Endothelial cell of umbilical vein (primary cell): ENCODE measurements at regions not wholly inside any gene's neighbourhood (a gene's known extent, or its start where the extent isn't known, plus 50 kb on each side); places are given as distances from the start of the nearest gene placed in this dataset.

Experiments
- BruUV-seq: library from RNA; stranded (reverse); fragments of 400-500 nt; replicated peaks from 2 replicates; lab custom pipeline; 2021; lab: Mats Ljungman, UMichigan
- CTCF ChIA-PET: fragments of 300-600, 350-600 bp; sonication (Branson Sonifier 250); formaldehyde crosslinking; loops from one replicate; lab custom pipeline; 2021; ENCODE audit warnings: antibody characterized with exemption, inconsistent platforms; lab: Charles Lee
- POLR2A ChIA-PET: fragments of 300-600, 350-600 bp; sonication (Branson Sonifier 250); formaldehyde crosslinking; loops from one replicate; lab custom pipeline; 2021; ENCODE audit warnings: antibody characterized with exemption, inconsistent platforms; lab: Charles Lee
- DNase-seq: peaks from one replicate; pipeline ENCODE4 v3.0.0-alpha.2; 2011; ENCODE audit warnings: low read depth, low spot score
- FAIRE-seq: peaks from 2 replicates; lab custom pipeline; 2011; peaks lifted over from hg19 to GRCh38; lab: Jason Lieb, UNC
- H2AFZ ChIP-seq: 2 replicates; pipeline ENCODE4 v1.6.0; 2012; ENCODE audit warnings: low read depth, low read length, control low read depth, inconsistent platforms
- H3K27ac ChIP-seq: 2 replicates; pipeline ENCODE4 v1.5.1; 2011; ENCODE audit warnings: low read depth, mild to moderate bottlenecking, control low read depth, low read length, moderate library complexity; ENCODE audit not compliant: insufficient read depth
- H3K27me3 ChIP-seq, 2 experiments: 2 replicates each; pipeline versions ENCODE4 v1.6.0 to v1.6.1; 2011; ENCODE audit warnings: low read length in 2 of 2, mixed read lengths in 1 of 2; ENCODE audit not compliant: control insufficient read depth in 2 of 2, insufficient read depth in 2 of 2
- H3K36me3 ChIP-seq, 2 experiments: 2 replicates in 1 of 2; 3 replicates in 1 of 2; pipeline ENCODE4 v1.5.1; 2011; ENCODE audit warnings: low read length in 2 of 2, mild to moderate bottlenecking in 1 of 2, moderate library complexity in 1 of 2; ENCODE audit not compliant: control insufficient read depth in 2 of 2, insufficient read depth in 2 of 2; ENCODE audit errors: extremely low read depth in 1 of 2
- H3K4me1 ChIP-seq: 3 replicates; pipeline ENCODE4 v1.5.1; 2011; ENCODE audit warnings: mild to moderate bottlenecking, low read length; ENCODE audit not compliant: control insufficient read depth, insufficient read depth; ENCODE audit errors: extremely low read depth
- H3K4me2 ChIP-seq: 2 replicates; pipeline ENCODE4 v1.6.1; 2011; ENCODE audit warnings: low read length, control low read depth, mixed read lengths; ENCODE audit not compliant: insufficient read depth
- H3K4me3 ChIP-seq, 3 experiments: fragments of 200-600 bp in 1 of 3; sonication (generic), shearing (Covaris generic) in 1 of 3; replicated peaks in 1 of 3; 2 replicates each; pipeline ENCODE4 v1.5.1; 2011 to 2016; ENCODE audit warnings: control low read depth in 3 of 3, low read length in 3 of 3, mild to moderate bottlenecking in 2 of 3, inconsistent platforms in 1 of 3, low read depth in 1 of 3, moderate library complexity in 1 of 3; ENCODE audit not compliant: insufficient read depth in 1 of 3
- H3K79me2 ChIP-seq: 2 replicates; pipeline ENCODE4 v1.6.0; 2012; ENCODE audit warnings: low read length, inconsistent platforms; ENCODE audit not compliant: control insufficient read depth, insufficient read depth
- H3K9ac ChIP-seq: replicated peaks from 2 replicates; pipeline ENCODE3; 2011; ENCODE audit warnings: low read length, control low read depth; ENCODE audit not compliant: insufficient read depth; ENCODE audit errors: extremely low read depth
- H3K9me1 ChIP-seq: replicated peaks from 3 replicates; pipeline ENCODE4 v1.6.0; 2011; ENCODE audit warnings: mild to moderate bottlenecking, low read length; ENCODE audit not compliant: control insufficient read depth, insufficient read depth; ENCODE audit errors: extremely low read depth
- H3K9me3 ChIP-seq: replicated peaks from 2 replicates; pipeline ENCODE4 v1.5.1; 2012; ENCODE audit warnings: low read length, inconsistent platforms; ENCODE audit not compliant: control insufficient read depth, insufficient read depth
- H4K20me1 ChIP-seq: replicated peaks from 2 replicates; pipeline ENCODE3; 2011; ENCODE audit warnings: mild to moderate bottlenecking, low read length; ENCODE audit not compliant: control insufficient read depth, insufficient read depth; ENCODE audit errors: extremely low read depth
- EZH2 ChIP-seq: IDR thresholded peaks from 2 replicates; pipeline ENCODE4 v1.6.1; 2012; ENCODE audit warnings: borderline replicate concordance, low read depth, mild to moderate bottlenecking, moderate library complexity, low read length, inconsistent platforms; ENCODE audit not compliant: severe bottlenecking
- FOS ChIP-seq: IDR thresholded peaks from 2 replicates; pipeline ENCODE4 v1.6.1; 2011; ENCODE audit warnings: mild to moderate bottlenecking, low read length, moderate library complexity, borderline replicate concordance; ENCODE audit not compliant: insufficient read depth
- GATA2 ChIP-seq: IDR thresholded peaks from 2 replicates; pipeline ENCODE4 v1.7.0; 2011; ENCODE audit warnings: low read depth, mild to moderate bottlenecking, moderate library complexity, mixed read lengths, low read length; ENCODE audit not compliant: insufficient read length, insufficient read depth
- JUN ChIP-seq: IDR thresholded peaks from 2 replicates; pipeline ENCODE4 v1.6.1; 2011; ENCODE audit warnings: borderline replicate concordance, low read depth; ENCODE audit not compliant: insufficient read length, insufficient read depth
- MYC ChIP-seq: IDR thresholded peaks from one replicate; pipeline ENCODE4 v1.6.1; 2011; ENCODE audit warnings: mild to moderate bottlenecking, low read depth, low read length
- POLR2A ChIP-seq: IDR thresholded peaks from 2 replicates; pipeline ENCODE4 v1.6.1; 2012; ENCODE audit warnings: low read depth, mild to moderate bottlenecking, control low read depth, low read length
- POLR2AphosphoS5 ChIP-seq: IDR thresholded peaks from 2 replicates; pipeline ENCODE4 v1.6.1; 2012; ENCODE audit warnings: low read depth, mild to moderate bottlenecking, control low read depth, low read length, moderate library complexity; ENCODE audit not compliant: insufficient read depth
- dilution Hi-C: fragments of 300-500 bp; cut with MboI; formaldehyde crosslinking; loops from one replicate; pipeline ENCODE4 v1.15.0; 2019; ENCODE audit warnings: low sequenced_read_pairs; ENCODE audit not compliant: extremely low pct_ligation_motif_present
- intact Hi-C: fragments of 100-400 bp; cut with micrococcal nuclease; formaldehyde crosslinking; loops from one replicate; pipeline ENCODE4 v1.10.0; 2022
- TF ChIP-seq, protein P1 (sequence below): IDR thresholded peaks from 2 replicates; pipeline ENCODE4 v1.6.1; 2011; ENCODE audit not compliant: insufficient read depth, insufficient read length
- TF ChIP-seq, protein P2 (sequence below), 2 donors: IDR thresholded peaks; 1 replicate in 1 of 2; 2 replicates in 1 of 2; pipeline ENCODE4 v1.5.1; 2011; ENCODE audit warnings: low read length in 2 of 2, mild to moderate bottlenecking in 2 of 2, moderate library complexity in 2 of 2, control low read depth in 1 of 2, inconsistent platforms in 1 of 2, low read depth in 1 of 2; ENCODE audit not compliant: insufficient read depth in 1 of 2; ENCODE audit errors: extremely low read depth in 1 of 2

DNA sequence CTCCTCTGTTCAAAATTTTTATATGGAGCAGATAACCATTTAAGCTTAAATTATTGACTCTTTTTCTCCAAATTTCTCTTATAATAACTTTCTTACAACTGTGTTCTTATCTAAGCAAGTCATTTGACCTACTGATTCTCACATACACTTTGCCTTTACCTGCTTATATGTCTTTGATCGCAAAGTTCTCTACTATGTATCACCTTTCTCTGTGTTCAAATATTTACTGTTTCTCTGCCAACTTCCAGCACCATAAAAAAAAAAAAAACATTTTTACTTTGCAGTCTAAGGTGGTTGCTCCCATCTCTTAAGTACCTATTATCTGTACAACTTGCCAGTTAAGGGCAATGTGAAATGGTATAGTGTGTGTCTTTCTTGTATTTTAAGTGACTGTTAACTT lies 100.8 kb upstream of the DPH6 start:
- Histone ChIP-seq H3K27ac (no peak overlapping the region), H3K27me3 (no peaks in the 10 kb centered on the region), H3K9ac (no peak overlapping the region), H4K20me1 (no peaks in the 10 kb centered on the region), H2AFZ (no peak overlapping the region), H3K9me3 (no peaks in the 10 kb centered on the region), H3K4me1 (no peaks in the 10 kb centered on the region), H3K36me3 (no peaks in the 10 kb centered on the region), H3K9me1 (no peaks in the 10 kb centered on the region), H3K4me2 (no peak overlapping the region), H3K79me2 (no peaks in the 10 kb centered on the region), H3K4me3 (no peak overlapping the region)
- no peak for FAIRE-seq
- DNase-seq = no peak
- intact Hi-C loops (no loop called here), dilution Hi-C loops (no loop called here)
- ChIA-PET POLR2A (no interaction called here), CTCF (no interaction called here)
- TF ChIP-seq MYC = no peak
- no peak for TF ChIP-seq FOS
- no peak for TF ChIP-seq POLR2AphosphoS5
- TF ChIP-seq, protein P1, sequence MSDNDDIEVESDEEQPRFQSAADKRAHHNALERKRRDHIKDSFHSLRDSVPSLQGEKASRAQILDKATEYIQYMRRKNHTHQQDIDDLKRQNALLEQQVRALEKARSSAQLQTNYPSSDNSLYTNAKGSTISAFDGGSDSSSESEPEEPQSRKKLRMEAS = no peak
- no TSS peak for BruUV-seq

DNA sequence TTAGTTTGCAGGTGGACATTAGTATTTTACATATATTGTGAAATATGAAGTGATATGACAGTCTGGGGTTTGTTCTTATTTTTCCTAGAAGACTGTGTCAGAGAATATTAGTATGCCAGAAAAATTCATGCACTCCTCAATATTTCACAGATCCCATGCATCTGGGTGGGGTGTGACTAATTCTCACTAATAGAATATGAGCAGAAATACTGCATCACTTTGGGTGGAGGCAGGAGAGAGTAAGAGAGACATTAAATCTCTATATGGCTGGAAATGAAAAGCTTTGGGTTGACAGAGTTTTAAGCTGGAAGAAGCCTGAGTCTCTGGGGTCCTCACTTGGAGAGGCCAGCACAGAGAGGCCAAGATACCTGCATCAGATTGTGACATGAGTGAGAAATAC lies 101.3 kb upstream of the DPH6 start:
- no peak overlapping the region for H2AFZ ChIP-seq
- no peak overlapping the region for H3K9ac ChIP-seq
- DNase-seq (no peak), FAIRE-seq (no peak)
- no peak overlapping the region for H3K27ac ChIP-seq
- ChIA-PET POLR2A (no interaction called here), CTCF (no interaction called here)
- H4K20me1 ChIP-seq = no peaks in the 10 kb centered on the region
- no peaks in the 10 kb centered on the region for H3K9me3 ChIP-seq
- H3K36me3 ChIP-seq = no peaks in the 10 kb centered on the region
- no peaks in the 10 kb centered on the region for H3K79me2 ChIP-seq
- TF ChIP-seq EZH2 (no peak), POLR2AphosphoS5 (no peak), GATA2 (no peak), POLR2A (no peak), JUN (no peak), MYC (no peak), FOS (no peak)
- TF ChIP-seq, protein P1 = no peak
- TF ChIP-seq, protein P2, sequence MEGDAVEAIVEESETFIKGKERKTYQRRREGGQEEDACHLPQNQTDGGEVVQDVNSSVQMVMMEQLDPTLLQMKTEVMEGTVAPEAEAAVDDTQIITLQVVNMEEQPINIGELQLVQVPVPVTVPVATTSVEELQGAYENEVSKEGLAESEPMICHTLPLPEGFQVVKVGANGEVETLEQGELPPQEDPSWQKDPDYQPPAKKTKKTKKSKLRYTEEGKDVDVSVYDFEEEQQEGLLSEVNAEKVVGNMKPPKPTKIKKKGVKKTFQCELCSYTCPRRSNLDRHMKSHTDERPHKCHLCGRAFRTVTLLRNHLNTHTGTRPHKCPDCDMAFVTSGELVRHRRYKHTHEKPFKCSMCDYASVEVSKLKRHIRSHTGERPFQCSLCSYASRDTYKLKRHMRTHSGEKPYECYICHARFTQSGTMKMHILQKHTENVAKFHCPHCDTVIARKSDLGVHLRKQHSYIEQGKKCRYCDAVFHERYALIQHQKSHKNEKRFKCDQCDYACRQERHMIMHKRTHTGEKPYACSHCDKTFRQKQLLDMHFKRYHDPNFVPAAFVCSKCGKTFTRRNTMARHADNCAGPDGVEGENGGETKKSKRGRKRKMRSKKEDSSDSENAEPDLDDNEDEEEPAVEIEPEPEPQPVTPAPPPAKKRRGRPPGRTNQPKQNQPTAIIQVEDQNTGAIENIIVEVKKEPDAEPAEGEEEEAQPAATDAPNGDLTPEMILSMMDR (IDR thresholded peaks at IDR 0.05; ENCODE audit: extremely low read depth in 1 of 2, insufficient read depth in 1 of 2, low read depth in 1 of 2, low read length in 2 of 2) = no peak
- no peak overlapping the region for H3K4me2 ChIP-seq
- no peaks in the 10 kb centered on the region for H3K9me1 ChIP-seq
- no TSS peak for BruUV-seq
- intact Hi-C loops (no loop called here), dilution Hi-C loops (no loop called here)
- H3K27me3 ChIP-seq = no peaks in the 10 kb centered on the region
- H3K4me3 ChIP-seq = no peak overlapping the region
- no peaks in the 10 kb centered on the region for H3K4me1 ChIP-seq
